ENCODE measurements at regions not wholly inside any gene's neighbourhood (a gene's known extent, or its start where the extent isn't known, plus 50 kb on each side); places are given as distances from the start of the nearest gene placed in this dataset.

DNA sequence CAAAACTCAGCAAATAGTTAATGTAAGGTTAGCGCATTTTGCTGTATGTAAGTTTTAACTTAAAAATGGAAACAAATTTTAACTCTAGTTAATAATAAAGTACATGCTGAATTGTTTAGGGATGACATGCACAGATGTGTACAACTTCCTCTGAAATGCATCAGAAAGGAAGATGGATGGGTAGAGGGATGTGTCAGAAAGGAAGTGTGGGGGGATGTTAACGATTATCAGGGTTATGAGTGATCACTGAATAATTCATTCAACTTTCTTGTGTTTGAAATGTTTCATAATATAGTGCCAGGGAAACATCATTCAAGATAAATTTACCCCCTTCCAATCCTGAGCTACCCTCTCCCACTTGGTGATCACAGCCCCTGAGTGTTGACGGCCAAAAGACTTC, 87.6 kb downstream of the FOXA2 start:
- TF ChIP-seq POLR2AphosphoS5 (IDR thresholded peaks at IDR 0.05; ENCODE audit: low read depth, low read length) (no peak), TAF1 (IDR thresholded peaks at IDR 0.05; ENCODE audit: low read depth, low read length) (no peak), POLR2A (IDR thresholded peaks at IDR 0.05; ENCODE audit: low read depth, low read length) (no peak), SPI1 (IDR thresholded peaks at IDR 0.05; ENCODE audit: low read depth, low read length) (no peak), PAX5 (IDR thresholded peaks at IDR 0.05; ENCODE audit: insufficient read depth, low read length, severe bottlenecking) (no peak), POU2F2 (IDR thresholded peaks at IDR 0.05; ENCODE audit: low read depth, low read length) (no peak)
